ENCODE measurements at regions not wholly inside any gene's neighbourhood (a gene's known extent, or its start where the extent isn't known, plus 50 kb on each side); places are given as distances from the start of the nearest gene placed in this dataset.

- H3K9me3 ChIP-seq (ENCODE audit: low read length): no peaks in the 10 kb centered on the region
- peaks cover 10% of the 10 kb centered on the region for H3K4me1 ChIP-seq (ENCODE audit: insufficient read depth, low read length)
- Mint-ChIP-seq H3K4me3 (no peak overlapping the region), H3K27ac (peak overlapping the region in 1 of 8 donors; percentile 47), H3K36me3 (no peaks in the 10 kb centered on the region), H3K9me3 (no peaks in the 10 kb centered on the region), H3K4me1 (peaks cover 9 to 10% (median 10%) of the 10 kb centered on the region in 3 donors), H3K27me3 (peaks cover 0 to under 1% of the 10 kb centered on the region in 2 donors)
- no peaks in the 10 kb centered on the region for H3K27me3 ChIP-seq (ENCODE audit: insufficient read depth, low read length, poor library complexity, severe bottlenecking)
- ChIA-PET POLR2A (no interaction called here), CTCF (no interaction called here)
- DNase-seq: peak in 1 of 5 donors; percentile 30
- no peak overlapping the region for H3K27ac ChIP-seq (ENCODE audit: low read depth, low read length)
- no peaks in the 10 kb centered on the region for H3K36me3 ChIP-seq (ENCODE audit: insufficient read depth, low read length)
- H3K4me3 ChIP-seq (ENCODE audit: low read length): no peak overlapping the region
Observed at GRCh38 chr7:371119-371778, 81.3 kb downstream of the FOXL3 start.

GRCh38 chr7:371779-372545 lies 82.0 kb downstream of the FOXL3 start:
- H3K9me3 ChIP-seq (ENCODE audit: low read length): no peaks in the 10 kb centered on the region
- H3K36me3 Mint-ChIP-seq: no peaks in the 10 kb centered on the region
- peaks cover 2 to 3% (median 3%) of the 10 kb centered on the region in 3 donors for H3K4me1 Mint-ChIP-seq
- peaks cover 3% of the 10 kb centered on the region for H3K4me1 ChIP-seq (ENCODE audit: insufficient read depth, low read length)
- H3K27ac Mint-ChIP-seq: no peak overlapping the region
- POLR2A ChIA-PET: no interaction called here
- H3K4me3 ChIP-seq (ENCODE audit: low read length): no peak overlapping the region
- CTCF ChIA-PET: no interaction called here
- H3K27me3 Mint-ChIP-seq: no peaks in the 10 kb centered on the region
- no peak overlapping the region for H3K27ac ChIP-seq (ENCODE audit: low read depth, low read length)
- no peak overlapping the region for H3K4me3 Mint-ChIP-seq
- DNase-seq: peak in 1 of 5 donors; percentile 38
- no peaks in the 10 kb centered on the region for H3K36me3 ChIP-seq (ENCODE audit: insufficient read depth, low read length)
- no peaks in the 10 kb centered on the region for H3K27me3 ChIP-seq (ENCODE audit: insufficient read depth, low read length, poor library complexity, severe bottlenecking)
- no peaks in the 10 kb centered on the region for H3K9me3 Mint-ChIP-seq

GRCh38 chr7:372546-372931 lies 82.6 kb downstream of the FOXL3 start:
- no peaks in the 10 kb centered on the region for H3K27me3 ChIP-seq (ENCODE audit: insufficient read depth, low read length, poor library complexity, severe bottlenecking)
- POLR2A ChIA-PET: no interaction called here
- no peaks in the 10 kb centered on the region for H3K4me1 Mint-ChIP-seq

GRCh38 chr7:372932-373791 lies 83.2 kb downstream of the FOXL3 start:
- Mint-ChIP-seq H3K36me3 (no peaks in the 10 kb centered on the region), H3K4me3 (no peak overlapping the region), H3K27ac (peak overlapping the region in 1 of 8 donors; percentile 22), H3K4me1 (no peaks in the 10 kb centered on the region), H3K9me3 (no peaks in the 10 kb centered on the region), H3K27me3 (peaks cover 1 to 3% of the 10 kb centered on the region in 2 donors)
- ChIA-PET POLR2A (no interaction called here), CTCF (no interaction called here)
- DNase-seq: peak in 1 of 5 donors; percentile 33
- H3K4me1 ChIP-seq (ENCODE audit: insufficient read depth, low read length): no peaks in the 10 kb centered on the region
- no peak overlapping the region for H3K27ac ChIP-seq (ENCODE audit: low read depth, low read length)
- no peaks in the 10 kb centered on the region for H3K9me3 ChIP-seq (ENCODE audit: low read length)
- H3K27me3 ChIP-seq (ENCODE audit: insufficient read depth, low read length, poor library complexity, severe bottlenecking): no peaks in the 10 kb centered on the region
- H3K36me3 ChIP-seq (ENCODE audit: insufficient read depth, low read length): no peaks in the 10 kb centered on the region
- H3K4me3 ChIP-seq (ENCODE audit: low read length): no peak overlapping the region

More at GRCh38 chr7:372546-372931, 82.6 kb downstream of the FOXL3 start:
- no peaks in the 10 kb centered on the region for H3K36me3 Mint-ChIP-seq
- DNase-seq: no peak
- peak overlapping the region in 1 of 8 donors; percentile 22 for H3K27ac Mint-ChIP-seq
- Histone ChIP-seq H3K4me1 (ENCODE audit: insufficient read depth, low read length) (no peaks in the 10 kb centered on the region), H3K27ac (ENCODE audit: low read depth, low read length) (no peak overlapping the region), H3K9me3 (ENCODE audit: low read length) (no peaks in the 10 kb centered on the region), H3K4me3 (ENCODE audit: low read length) (no peak overlapping the region), H3K36me3 (ENCODE audit: insufficient read depth, low read length) (no peaks in the 10 kb centered on the region)
- H3K4me3 Mint-ChIP-seq: no peak overlapping the region
- CTCF ChIA-PET: no interaction called here
- no peaks in the 10 kb centered on the region for H3K27me3 Mint-ChIP-seq
- no peaks in the 10 kb centered on the region for H3K9me3 Mint-ChIP-seq

GRCh38 chr7:373818-374705 lies 84.1 kb downstream of the FOXL3 start:
- no peak overlapping the region for H3K4me3 ChIP-seq (ENCODE audit: low read length)
- no peaks in the 10 kb centered on the region for H3K4me1 ChIP-seq (ENCODE audit: insufficient read depth, low read length)
- Mint-ChIP-seq H3K27me3 (peaks cover 2 to 3% of the 10 kb centered on the region in 2 donors), H3K4me3 (no peak overlapping the region), H3K4me1 (no peaks in the 10 kb centered on the region), H3K9me3 (no peaks in the 10 kb centered on the region), H3K36me3 (no peaks in the 10 kb centered on the region), H3K27ac (peak overlapping the region in 1 of 8 donors; percentile 32)
- H3K27ac ChIP-seq (ENCODE audit: low read depth, low read length): no peak overlapping the region
- H3K27me3 ChIP-seq (ENCODE audit: insufficient read depth, low read length, poor library complexity, severe bottlenecking): no peaks in the 10 kb centered on the region
- no peaks in the 10 kb centered on the region for H3K9me3 ChIP-seq (ENCODE audit: low read length)
- CTCF ChIA-PET: interaction anchor here (1.0 kb wide), 1 partner anchor 12 kb away, joined by 3 read pairs; no protein-coding TSS in a partner anchor
- no peaks in the 10 kb centered on the region for H3K36me3 ChIP-seq (ENCODE audit: insufficient read depth, low read length)
- POLR2A ChIA-PET: no interaction called here
- peak in 1 of 5 donors; percentile 26 for DNase-seq

- Histone ChIP-seq H3K4me3 (ENCODE audit: low read length) (no peak overlapping the region), H3K36me3 (ENCODE audit: insufficient read depth, low read length) (no peaks in the 10 kb centered on the region), H3K27ac (ENCODE audit: low read depth, low read length) (no peak overlapping the region), H3K27me3 (ENCODE audit: insufficient read depth, low read length, poor library complexity, severe bottlenecking) (no peaks in the 10 kb centered on the region), H3K9me3 (ENCODE audit: low read length) (no peaks in the 10 kb centered on the region), H3K4me1 (ENCODE audit: insufficient read depth, low read length) (no peaks in the 10 kb centered on the region)
- Mint-ChIP-seq H3K27me3 (peaks cover 2 to 3% of the 10 kb centered on the region in 2 donors), H3K4me3 (no peak overlapping the region), H3K36me3 (no peaks in the 10 kb centered on the region), H3K27ac (peak overlapping the region in 1 of 8 donors; percentile 88), H3K9me3 (no peaks in the 10 kb centered on the region), H3K4me1 (no peaks in the 10 kb centered on the region)
- peak in 1 of 5 donors; percentile 38 for DNase-seq
- ChIA-PET POLR2A (no interaction called here), CTCF (interaction anchor here (1.0 kb wide), 1 partner anchor 12 kb away, joined by 3 read pairs; no protein-coding TSS in a partner anchor)
Observed at GRCh38 chr7:374706-375311, 84.8 kb downstream of the FOXL3 start.

GRCh38 chr7:375321-375831 lies 85.4 kb downstream of the FOXL3 start:
- peaks cover 0 to 3% (median 2%) of the 10 kb centered on the region in 3 donors for H3K4me1 Mint-ChIP-seq
- peaks cover 2 to 3% of the 10 kb centered on the region in 2 donors for H3K27me3 Mint-ChIP-seq
- peak in 1 of 5 donors; percentile 51 for DNase-seq
- peak overlapping the region in 1 of 8 donors; percentile 88 for H3K27ac Mint-ChIP-seq
- Histone ChIP-seq H3K4me1 (ENCODE audit: insufficient read depth, low read length) (no peaks in the 10 kb centered on the region), H3K36me3 (ENCODE audit: insufficient read depth, low read length) (no peaks in the 10 kb centered on the region), H3K9me3 (ENCODE audit: low read length) (no peaks in the 10 kb centered on the region), H3K27me3 (ENCODE audit: insufficient read depth, low read length, poor library complexity, severe bottlenecking) (no peaks in the 10 kb centered on the region), H3K27ac (ENCODE audit: low read depth, low read length) (no peak overlapping the region), H3K4me3 (ENCODE audit: low read length) (no peak overlapping the region)
- no peak overlapping the region for H3K4me3 Mint-ChIP-seq
- ChIA-PET POLR2A (no interaction called here), CTCF (no interaction called here)
- no peaks in the 10 kb centered on the region for H3K9me3 Mint-ChIP-seq
- H3K36me3 Mint-ChIP-seq: no peaks in the 10 kb centered on the region
